HG03565 (cell line): ENCODE measurements at regions not wholly inside any gene's neighbourhood (a gene's known extent, or its start where the extent isn't known, plus 50 kb on each side); places are given as distances from the start of the nearest gene placed in this dataset.

ENCODE experiments used
- ATAC-seq: cut with Tn5 transposase; IDR thresholded peaks from one replicate; pipeline ENCODE4 v1.9.1; 2021; ENCODE audit warnings: mild to moderate bottlenecking, moderate library complexity; ENCODE audit not compliant: unreplicated experiment

GRCh38 chr4:181582595-181582994 is 660.6 kb upstream of the TENM3 start:
- no peak for ATAC-seq

DNA sequence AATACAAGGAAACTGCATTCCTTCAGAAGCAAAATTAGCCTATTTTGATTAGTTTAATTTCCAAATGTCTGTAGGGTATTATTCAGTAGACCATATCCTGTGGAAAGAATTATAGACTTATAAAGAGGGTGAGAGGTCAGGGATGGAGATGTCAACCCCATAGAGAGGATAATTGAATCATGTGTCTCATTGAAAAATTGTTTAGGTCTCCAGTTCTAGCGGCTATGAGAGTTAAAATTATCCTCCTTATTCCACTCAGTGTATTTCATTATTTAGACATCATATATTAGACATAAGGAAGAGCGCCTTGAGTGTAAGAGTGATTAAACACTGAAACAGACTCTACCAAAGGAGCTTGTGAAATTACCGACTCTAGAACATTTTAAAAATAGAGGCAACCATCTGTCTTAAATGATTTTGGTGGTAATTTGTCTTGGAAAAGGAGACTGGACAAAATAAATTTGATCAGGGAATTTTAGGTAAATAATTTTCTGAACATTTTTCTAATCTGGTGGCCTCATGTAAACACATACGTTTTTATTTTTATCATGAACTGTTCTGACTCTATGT is 654.4 kb upstream of the TENM3 start:
- no peak for ATAC-seq

DNA sequence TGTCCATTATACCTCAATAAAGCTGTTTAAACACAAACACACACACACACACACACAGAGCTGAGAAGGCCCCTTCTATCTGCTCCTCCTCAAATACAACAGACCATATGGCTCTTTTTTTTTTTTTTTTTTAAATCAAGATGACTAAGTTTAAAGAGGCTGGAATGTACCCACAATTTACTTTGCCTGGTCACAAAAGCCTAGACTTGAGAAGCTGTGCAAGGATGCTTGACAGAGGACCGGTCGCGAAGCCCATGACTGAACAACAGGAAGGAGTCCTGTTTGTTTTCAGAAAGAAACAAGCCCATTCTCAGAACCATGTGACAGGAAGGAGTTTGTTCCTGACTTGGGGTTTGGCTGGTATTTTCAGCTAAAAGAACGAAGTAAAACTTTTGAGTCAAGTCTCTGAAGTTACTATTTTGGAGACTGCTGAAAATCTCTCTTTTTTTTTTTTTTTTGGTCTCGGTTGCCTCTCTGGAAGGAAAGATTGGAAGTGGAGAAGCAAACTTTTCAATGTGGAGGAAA is 650.9 kb upstream of the TENM3 start:
- no peak for ATAC-seq

DNA sequence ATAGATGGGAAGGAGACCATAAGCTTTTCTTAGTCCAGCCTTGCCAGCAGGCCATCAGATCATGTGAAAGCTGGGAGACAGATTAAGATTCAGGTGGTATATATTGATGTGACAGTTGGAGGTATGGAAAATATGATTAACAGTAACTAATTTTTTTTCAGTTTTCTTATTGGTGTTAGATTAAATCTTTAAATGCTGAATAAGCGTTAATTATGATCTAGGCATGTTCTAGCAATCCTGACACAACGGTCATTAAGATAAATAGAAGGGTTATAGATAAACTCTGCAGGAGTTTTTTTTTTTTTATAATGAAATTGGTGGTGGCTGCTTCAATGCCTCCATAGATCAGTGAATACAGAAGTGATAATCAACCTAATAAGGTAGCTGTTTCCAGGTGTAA is 649.5 kb upstream of the TENM3 start:
- ATAC-seq: no peak

GRCh38 chr4:181594188-181594587 is 649.0 kb upstream of the TENM3 start:
- no peak for ATAC-seq

DNA sequence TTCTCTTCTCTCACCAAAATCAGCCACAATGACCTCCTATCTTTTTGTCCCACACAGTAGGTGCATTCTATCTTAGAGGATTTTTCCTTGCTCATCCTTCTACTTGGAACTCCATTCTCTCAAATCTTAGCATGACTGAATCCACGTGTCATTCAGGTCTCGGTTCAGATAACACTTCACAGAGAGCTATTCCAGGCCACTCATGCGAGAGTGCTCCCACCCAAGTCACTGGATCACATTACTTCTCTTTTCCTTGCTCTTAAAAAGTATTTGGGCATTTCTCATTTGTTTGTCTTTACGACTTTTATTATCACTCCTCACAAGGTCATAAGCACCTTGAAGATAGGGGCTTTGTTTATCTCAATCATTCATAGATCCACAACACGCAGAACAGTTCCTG is 647.5 kb upstream of the TENM3 start:
- no peak for ATAC-seq

- ATAC-seq: no peak
These were observed 645.4 kb upstream of the TENM3 start for GRCh38 chr4:181597766-181598165.

GRCh38 chr4:181599134-181599533 is 644.1 kb upstream of the TENM3 start:
- no peak for ATAC-seq

DNA sequence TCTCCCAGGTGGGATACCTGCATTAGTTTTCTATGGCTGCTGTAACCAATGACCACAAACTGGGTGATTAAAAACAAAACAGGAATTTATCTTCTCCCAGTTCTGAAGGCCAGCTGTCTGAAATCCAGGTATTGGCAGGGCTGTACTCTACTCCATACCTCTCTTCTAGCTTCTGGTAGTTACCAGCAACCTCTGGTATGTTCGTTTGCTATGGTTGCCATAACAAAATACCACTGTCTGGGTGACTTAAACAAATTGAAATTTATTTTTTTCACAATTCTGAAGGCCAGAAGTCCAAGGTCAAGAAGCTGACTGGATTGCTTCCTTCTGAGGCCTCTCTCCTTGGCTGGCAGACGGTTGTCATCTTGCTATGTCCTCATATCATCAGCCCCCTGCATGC is 642.1 kb upstream of the TENM3 start:
- no peak for ATAC-seq

DNA sequence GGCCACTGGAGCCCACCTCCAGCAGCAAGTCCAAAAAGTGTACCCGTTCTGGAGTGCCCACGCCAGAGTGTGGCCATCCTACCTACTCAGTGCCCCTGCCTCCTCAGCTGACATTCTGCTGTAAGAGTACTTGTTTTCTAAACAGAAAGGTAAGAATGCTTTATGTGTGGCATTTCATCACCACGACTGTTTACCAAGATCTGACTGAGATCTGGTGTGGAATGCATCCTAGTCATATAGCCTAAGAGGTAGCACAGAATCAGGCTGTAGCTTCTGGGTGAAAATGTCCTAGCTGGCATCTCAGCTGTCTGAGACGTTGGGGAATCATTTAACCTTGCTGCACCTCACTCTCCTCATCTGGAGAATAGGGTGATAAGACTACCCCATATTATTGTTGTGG is 638.7 kb upstream of the TENM3 start:
- ATAC-seq: no peak

GRCh38 chr4:181606300-181606699 is 636.9 kb upstream of the TENM3 start:
- ATAC-seq: no peak

DNA sequence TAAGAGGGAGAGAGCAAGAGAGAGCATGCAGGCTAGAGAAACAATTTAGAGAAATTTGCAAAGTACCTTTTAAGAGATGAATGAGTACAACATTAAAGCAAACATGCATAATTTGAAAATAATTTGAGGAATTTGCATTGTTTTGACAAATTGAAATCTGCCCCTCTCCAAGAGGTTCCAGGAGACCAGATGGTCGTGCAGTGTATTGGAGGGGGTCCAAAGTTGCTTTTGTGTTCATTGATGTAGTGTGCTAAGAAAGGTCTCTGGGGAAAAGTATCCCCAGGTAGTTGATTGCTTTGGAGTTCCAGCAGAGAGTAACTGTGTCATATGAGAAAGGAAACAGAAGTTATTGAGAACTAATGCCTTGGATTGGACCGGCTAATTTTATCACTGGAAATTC is 635.0 kb upstream of the TENM3 start:
- ATAC-seq: no peak

GRCh38 chr4:181611033-181611711 is 632.0 kb upstream of the TENM3 start:
- ATAC-seq: no peak

DNA sequence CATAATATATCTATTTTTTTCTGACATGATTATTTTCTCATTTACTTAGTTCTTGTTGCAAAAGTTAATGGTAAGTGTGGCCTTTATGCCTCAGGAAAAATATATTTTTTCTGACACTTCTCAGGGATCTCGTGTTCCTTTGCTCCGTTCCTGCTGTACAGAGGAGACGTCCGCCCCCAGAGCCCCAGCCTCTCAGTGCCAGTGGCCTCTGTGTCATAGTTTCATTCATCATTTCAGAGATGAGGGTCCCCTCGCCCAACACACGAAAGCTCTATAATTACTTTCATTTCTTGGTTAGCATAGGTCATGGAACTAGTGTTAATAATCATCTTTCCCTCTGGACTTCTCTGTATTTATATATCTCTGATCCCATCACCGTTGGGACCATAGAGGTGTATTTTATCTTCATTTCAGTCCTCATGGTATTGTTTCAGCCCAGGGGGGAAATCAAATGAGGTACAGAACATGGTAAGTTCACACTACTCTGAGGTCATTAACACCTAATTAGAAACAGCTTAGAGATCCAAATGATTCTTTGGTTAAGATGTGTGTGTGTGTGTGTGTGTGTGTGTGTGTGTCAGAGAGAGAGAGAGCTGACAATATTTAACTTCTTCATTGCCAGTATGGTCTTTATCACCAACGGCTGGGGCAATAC is 631.1 kb upstream of the TENM3 start:
- ATAC-seq: no peak

GRCh38 chr4:181613200-181613599 is 630.0 kb upstream of the TENM3 start:
- ATAC-seq: no peak

GRCh38 chr4:181618038-181618618 is 625.1 kb upstream of the TENM3 start:
- ATAC-seq: no peak

DNA sequence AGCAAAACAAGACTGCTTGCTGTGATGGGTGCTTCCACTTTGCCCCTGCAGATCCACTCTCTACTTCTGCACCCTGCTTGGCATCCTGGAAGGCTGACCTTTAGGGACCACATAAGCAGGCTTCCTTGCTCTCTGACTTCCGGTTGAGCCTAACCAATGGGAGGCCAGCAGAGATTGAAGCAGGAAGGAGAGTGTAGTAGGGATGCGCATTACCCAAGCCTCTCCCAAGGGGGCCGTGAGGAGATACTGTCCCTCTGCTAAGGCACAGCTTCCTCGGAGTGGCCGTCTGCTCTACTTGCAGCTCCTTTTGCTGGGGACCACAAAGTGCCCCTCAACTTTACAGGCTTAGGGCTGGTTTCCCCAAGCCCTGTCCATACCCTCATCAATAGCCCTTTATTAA is 624.3 kb upstream of the TENM3 start:
- ATAC-seq: no peak

- no peak for ATAC-seq
These were observed 623.6 kb upstream of the TENM3 start for GRCh38 chr4:181619651-181620050.

DNA sequence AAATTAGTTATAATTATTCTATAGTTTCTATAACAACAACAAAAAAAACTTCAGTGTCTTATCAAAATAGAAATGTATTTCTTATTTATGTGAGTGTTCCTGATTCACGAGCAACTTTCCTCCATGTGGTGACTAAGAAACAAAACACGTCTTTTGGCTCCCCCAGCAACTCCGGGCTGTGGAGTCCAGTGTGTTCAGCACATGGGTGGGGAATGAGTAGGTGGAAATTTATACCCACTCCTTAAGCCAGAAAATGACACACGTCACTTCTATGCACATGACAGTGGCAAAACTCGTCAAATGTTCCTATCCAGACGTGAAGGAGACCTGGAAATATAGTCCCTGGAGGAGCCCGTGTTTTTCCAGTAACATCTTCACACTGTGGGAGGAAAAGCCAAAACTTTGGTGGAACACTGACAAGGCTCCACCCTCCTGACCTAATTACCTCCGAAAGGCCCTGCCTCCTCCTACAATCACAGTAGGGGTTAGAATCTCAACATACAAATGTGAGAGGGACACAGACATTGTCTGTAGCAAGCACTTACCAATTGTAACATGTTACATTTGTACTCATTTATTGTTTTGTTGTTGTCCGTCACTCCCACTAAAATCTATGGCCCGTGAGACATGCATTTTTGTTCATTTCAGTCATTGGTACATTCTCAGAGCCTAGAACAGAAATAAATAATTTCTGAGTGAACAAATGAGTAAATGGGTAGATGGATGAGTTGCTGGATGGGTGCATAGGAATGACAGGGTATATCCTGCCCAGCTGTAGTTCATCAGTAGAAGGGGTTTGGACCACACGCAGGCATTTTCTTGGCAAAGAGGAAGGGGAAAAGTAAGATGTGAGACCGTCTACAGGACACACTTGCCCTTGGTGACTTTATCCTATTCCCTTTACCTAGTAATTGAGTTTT is 605.8 kb upstream of the TENM3 start:
- no peak for ATAC-seq

DNA sequence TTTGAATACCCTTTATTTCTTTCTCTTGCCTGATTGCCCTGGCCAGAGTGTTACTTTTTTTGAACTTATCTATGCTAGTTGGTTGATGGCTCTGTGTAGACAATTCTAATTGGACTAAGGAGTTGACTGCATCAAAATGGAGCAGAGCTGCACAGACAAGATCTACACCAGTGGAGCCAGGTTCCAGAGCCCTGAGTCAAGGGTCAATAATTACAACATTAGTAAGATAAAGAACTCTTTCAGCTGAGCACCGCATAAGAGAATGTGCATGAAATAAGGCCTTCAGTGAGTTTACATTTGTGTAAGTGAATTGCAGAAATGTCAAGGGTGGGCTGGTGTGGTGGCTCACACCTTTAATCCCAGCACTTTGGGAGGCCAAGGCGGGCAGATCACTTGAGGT is 599.7 kb upstream of the TENM3 start:
- no peak for ATAC-seq

- no peak for ATAC-seq
These were observed 597.7 kb upstream of the TENM3 start for GRCh38 chr4:181645489-181645888.
